ENCODE measurements at regions not wholly inside any gene's neighbourhood (a gene's known extent, or its start where the extent isn't known, plus 50 kb on each side); places are given as distances from the start of the nearest gene placed in this dataset.

DNA sequence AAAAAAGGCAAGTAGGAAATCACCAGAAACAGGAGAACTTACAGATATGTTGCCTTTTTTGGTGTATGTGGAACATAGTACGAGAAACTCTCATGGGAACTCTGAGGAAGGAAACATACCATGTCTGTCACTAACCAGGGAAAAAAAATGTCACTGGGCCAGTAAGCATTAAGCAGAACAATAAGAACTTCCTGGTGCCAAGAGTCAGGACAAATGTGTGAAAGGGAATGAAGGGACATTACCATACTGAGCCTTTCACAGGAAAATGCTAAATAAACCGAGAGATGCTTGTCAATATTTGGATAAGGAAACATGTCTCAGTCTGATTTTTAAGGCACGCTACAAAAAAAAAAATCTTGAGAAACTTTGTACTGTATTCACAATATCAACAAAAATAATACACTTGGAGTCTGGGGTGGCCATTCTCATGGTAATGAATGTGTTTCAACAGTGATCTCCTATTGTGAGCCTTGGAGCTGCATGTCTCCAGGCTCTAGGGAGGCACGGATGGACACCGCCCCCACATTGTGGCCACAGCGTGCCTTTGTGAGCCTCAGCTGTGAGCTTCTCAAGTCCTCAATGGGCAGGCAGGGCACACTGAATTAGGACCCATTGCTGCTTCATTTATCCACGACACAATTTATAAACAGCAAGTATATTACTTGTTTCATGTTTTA lies 113.0 kb upstream of the ARGLU1 start:
- H3K4me3 ChIP-seq (replicated peaks; ENCODE audit: low read depth, low read length): no peak overlapping the region
- TF ChIP-seq CTCF (IDR thresholded peaks at IDR 0.05; ENCODE audit: low read depth, low read length, missing control alignments): no peak
- no peak for DNase-seq (ENCODE audit: extremely low read depth, low read depth)

DNA sequence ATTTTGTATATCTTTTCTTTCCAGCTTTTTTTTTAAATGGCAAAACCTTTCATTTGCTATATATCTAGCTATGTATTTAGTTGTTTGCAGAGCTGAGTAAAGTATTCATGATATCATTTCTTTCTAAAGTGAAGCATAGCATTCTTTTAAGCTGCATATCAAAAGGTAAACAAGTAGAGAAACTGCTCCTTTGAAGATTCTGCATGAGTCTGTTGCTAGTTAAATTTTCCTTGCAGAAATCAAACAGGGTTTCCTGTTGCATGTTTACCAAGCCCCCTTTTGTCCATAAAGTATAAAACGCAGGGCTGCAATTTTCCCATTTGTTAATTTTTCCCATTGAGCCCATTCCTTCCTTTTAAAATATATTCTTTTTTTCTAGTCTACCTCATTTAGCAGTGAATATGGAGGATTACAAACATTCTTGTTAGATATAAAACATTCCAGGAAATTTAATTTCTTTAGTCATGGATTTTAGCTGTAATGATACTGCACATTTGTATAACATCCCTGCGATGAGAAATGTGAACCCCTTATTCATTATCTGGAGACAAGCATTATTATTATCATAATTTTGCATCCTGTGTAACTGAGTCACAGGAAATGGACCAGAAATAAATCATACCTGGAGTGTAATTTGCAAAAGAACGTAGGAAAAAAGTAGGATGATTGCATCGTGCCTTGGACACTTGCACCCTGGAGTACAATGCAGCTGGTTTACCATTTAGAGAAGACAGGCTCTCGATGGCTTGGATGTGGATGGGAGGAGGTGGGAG lies 110.9 kb upstream of the ARGLU1 start:
- no peak overlapping the region for H3K4me3 ChIP-seq (replicated peaks; ENCODE audit: low read depth, low read length)
- no peak for DNase-seq (ENCODE audit: extremely low read depth, low read depth)
- TF ChIP-seq CTCF (IDR thresholded peaks at IDR 0.05; ENCODE audit: low read depth, low read length, missing control alignments): no peak

DNA sequence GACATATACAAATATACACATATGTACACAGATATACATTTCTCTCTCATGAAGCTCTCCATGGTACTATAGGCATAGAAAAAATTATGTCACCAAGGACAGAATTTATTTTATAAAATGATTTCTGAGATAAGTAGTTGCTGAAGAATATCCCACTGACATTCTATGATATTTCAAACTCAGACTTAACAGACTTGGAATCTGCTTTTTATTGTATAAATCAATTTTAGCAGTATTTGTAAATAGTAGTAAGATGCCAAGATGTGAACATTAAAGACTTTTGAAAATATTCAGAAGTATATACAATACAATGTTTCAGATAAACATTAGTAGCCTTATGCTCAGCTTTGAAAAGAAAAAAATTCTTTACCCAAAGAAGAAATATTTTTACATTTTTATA lies 107.4 kb upstream of the ARGLU1 start:
- TF ChIP-seq CTCF (IDR thresholded peaks at IDR 0.05; ENCODE audit: low read depth, low read length, missing control alignments): no peak
- H3K4me3 ChIP-seq (replicated peaks; ENCODE audit: low read depth, low read length): no peak overlapping the region
- DNase-seq (ENCODE audit: extremely low read depth, low read depth): no peak

DNA sequence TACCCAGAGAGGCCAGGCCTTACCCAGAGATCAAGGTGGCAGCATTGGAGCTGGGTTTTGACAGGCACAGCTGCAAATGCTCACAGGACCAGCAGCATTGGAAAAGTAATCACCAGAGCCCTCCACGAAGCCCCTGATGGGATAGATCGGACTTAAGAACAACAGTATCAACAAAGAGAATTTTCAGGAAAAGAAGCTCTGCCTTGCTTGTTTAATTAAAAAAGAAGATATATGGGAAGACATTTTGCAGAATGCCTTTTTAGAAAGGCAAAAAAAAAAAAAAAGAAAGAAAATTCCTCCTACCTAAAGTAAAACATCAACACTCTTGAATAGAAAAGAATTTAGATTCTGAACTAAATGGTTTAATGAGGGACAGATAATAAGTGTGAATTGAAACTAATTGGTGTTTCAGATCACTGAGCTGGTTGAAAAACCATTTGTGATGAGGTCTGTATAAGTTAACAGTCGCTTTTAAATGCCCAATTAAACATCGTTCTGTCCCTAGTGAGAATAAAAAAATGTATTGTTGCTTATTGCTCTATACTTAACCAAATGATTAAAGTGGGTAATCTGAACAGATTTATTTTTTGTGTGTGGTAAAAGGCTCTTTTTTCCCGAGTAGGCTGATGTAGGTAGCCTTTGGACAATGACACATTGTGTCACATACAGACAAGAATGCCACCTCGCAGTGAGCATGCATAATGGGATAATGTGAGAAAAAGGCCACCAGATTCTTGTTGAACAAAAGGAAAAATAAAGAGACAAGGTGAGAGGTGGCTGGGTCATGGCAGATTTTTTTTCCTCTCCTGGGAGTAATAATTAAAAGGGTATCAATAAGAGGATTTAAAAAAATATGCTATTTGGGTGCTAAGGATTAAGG lies 93.0 kb upstream of the ARGLU1 start:
- DNase-seq (ENCODE audit: extremely low read depth, low read depth): no peak
- TF ChIP-seq CTCF (IDR thresholded peaks at IDR 0.05; ENCODE audit: low read depth, low read length, missing control alignments): no peak
- H3K4me3 ChIP-seq (replicated peaks; ENCODE audit: low read depth, low read length): no peak overlapping the region

- DNase-seq (ENCODE audit: extremely low read depth, low read depth): no peak
- H3K4me3 ChIP-seq (replicated peaks; ENCODE audit: low read depth, low read length): no peak overlapping the region
- TF ChIP-seq CTCF (IDR thresholded peaks at IDR 0.05; ENCODE audit: low read depth, low read length, missing control alignments): no peak
Observed at GRCh38 chr13:106657104-106657503, 89.2 kb upstream of the ARGLU1 start.

- DNase-seq (ENCODE audit: extremely low read depth, low read depth): no peak
- no peak for TF ChIP-seq CTCF (IDR thresholded peaks at IDR 0.05; ENCODE audit: low read depth, low read length, missing control alignments)
- H3K4me3 ChIP-seq (replicated peaks; ENCODE audit: low read depth, low read length): no peak overlapping the region
Observed at GRCh38 chr13:106656186-106656585, 88.2 kb upstream of the ARGLU1 start.
